IMR-90 (cell line): ENCODE measurements at regions not wholly inside any gene's neighbourhood (a gene's known extent, or its start where the extent isn't known, plus 50 kb on each side); places are given as distances from the start of the nearest gene placed in this dataset.

Experiments
- ATAC-seq: fragments of 200-7000 bp; cut with Tn5 transposase; 2 replicates; pipeline ENCODE4 v1.9.1; 2020; ENCODE audit warnings: low read depth, mild to moderate bottlenecking, moderate library complexity
- BruUV-seq: library from RNA; stranded (reverse); fragments of 400-500 nt; replicated peaks from 2 replicates; lab custom pipeline; 2021; lab: Mats Ljungman, UMichigan
- CTCF ChIA-PET: fragments of 300-600 bp; formaldehyde crosslinking; extraction: SDS; loops from one replicate; lab custom pipeline; 2021; ENCODE audit warnings: antibody characterized with exemption; lab: Yijun Ruan, JAX
- POLR2A ChIA-PET: fragments of 300-600 bp; sonication (Branson Sonifier 250); formaldehyde crosslinking; loops from one replicate; lab custom pipeline; 2022; ENCODE audit warnings: antibody characterized with exemption; ENCODE audit not compliant: unreplicated experiment; lab: Charles Lee
- DNase-seq: peaks from one replicate; pipeline ENCODE4 v3.0.0; 2013
- H2AFZ ChIP-seq: replicated peaks from 2 replicates; pipeline ENCODE3; 2013; ENCODE audit warnings: low read length, mild to moderate bottlenecking; ENCODE audit not compliant: poor library complexity
- H2AK5ac ChIP-seq: 2 replicates; pipeline ENCODE4 v1.6.1; 2013; ENCODE audit warnings: low read depth, low read length, inconsistent platforms
- H2AK9ac ChIP-seq: replicated peaks from 2 replicates; pipeline ENCODE3; 2013; ENCODE audit warnings: mild to moderate bottlenecking, low read depth, low read length, moderate library complexity; ENCODE audit not compliant: poor library complexity
- H2BK120ac ChIP-seq: 2 replicates; pipeline ENCODE4 v1.6.1; 2013; ENCODE audit warnings: low read depth, low read length, inconsistent platforms
- H2BK15ac ChIP-seq: 3 replicates; pipeline ENCODE4 v1.6.1; 2013; ENCODE audit warnings: low read depth, low read length, inconsistent platforms
- H2BK20ac ChIP-seq: 2 replicates; pipeline ENCODE4 v1.6.1; 2013; ENCODE audit warnings: low read depth, mild to moderate bottlenecking, inconsistent platforms, low read length, moderate library complexity
- H2BK5ac ChIP-seq: 2 replicates; pipeline ENCODE4 v1.6.1; 2013; ENCODE audit warnings: mild to moderate bottlenecking, low read depth, low read length, inconsistent platforms; ENCODE audit not compliant: poor library complexity, severe bottlenecking
- H3K14ac ChIP-seq: replicated peaks from 2 replicates; pipeline ENCODE4 v1.6.1; 2013; ENCODE audit warnings: low read depth, low read length, inconsistent platforms
- H3K18ac ChIP-seq: 2 replicates; pipeline ENCODE4 v1.6.1; 2013; ENCODE audit warnings: low read depth, low read length, control low read depth
- H3K23ac ChIP-seq: 2 replicates; pipeline ENCODE4 v1.6.1; 2013; ENCODE audit warnings: low read depth, low read length, inconsistent platforms
- H3K27ac ChIP-seq: 2 replicates; pipeline ENCODE4 v1.5.1; 2013; ENCODE audit warnings: mild to moderate bottlenecking, control low read depth, low read length; ENCODE audit not compliant: insufficient read depth
- H3K27me3 ChIP-seq: 2 replicates; pipeline ENCODE4 v1.6.1; 2013; ENCODE audit warnings: low read length; ENCODE audit not compliant: control insufficient read depth, insufficient read depth
- H3K36me3 ChIP-seq: 2 replicates; pipeline ENCODE4 v1.6.1; 2013; ENCODE audit warnings: low read length, mixed read lengths; ENCODE audit not compliant: control insufficient read depth, insufficient read depth
- H3K4ac ChIP-seq: 2 replicates; pipeline ENCODE4 v1.6.1; 2013; ENCODE audit warnings: low read depth, low read length, inconsistent platforms
- H3K4me1 ChIP-seq: 2 replicates; pipeline ENCODE4 v1.6.1; 2013; ENCODE audit warnings: low read length, mixed read lengths; ENCODE audit not compliant: control insufficient read depth, insufficient read depth
- H3K4me2 ChIP-seq: 2 replicates; pipeline ENCODE4 v1.6.1; 2013; ENCODE audit warnings: low read depth, mild to moderate bottlenecking, control low read depth, low read length, moderate library complexity
- H3K4me3 ChIP-seq: 2 replicates; pipeline ENCODE4 v1.5.1; 2013; ENCODE audit warnings: low read depth, mild to moderate bottlenecking, control low read depth, low read length, moderate library complexity; ENCODE audit not compliant: insufficient read depth
- H3K56ac ChIP-seq: 2 replicates; pipeline ENCODE4 v1.6.1; 2013; ENCODE audit warnings: low read length, inconsistent platforms; ENCODE audit not compliant: insufficient read depth; ENCODE audit errors: extremely low read depth
- H3K79me1 ChIP-seq, 2 experiments: 2 replicates each; pipeline ENCODE4 v1.6.1; 2013; ENCODE audit warnings: low read length in 2 of 2, inconsistent platforms in 1 of 2, low read depth in 1 of 2
- H3K9ac ChIP-seq: 2 replicates; pipeline ENCODE4 v1.6.1; 2013; ENCODE audit warnings: low read depth, low read length, control low read depth
- H3K9me1 ChIP-seq: 2 replicates; pipeline ENCODE4 v1.6.1; 2013; ENCODE audit warnings: low read length, inconsistent platforms; ENCODE audit not compliant: insufficient read depth
- H3K9me3 ChIP-seq: 2 replicates; pipeline ENCODE4 v1.6.1; 2013; ENCODE audit warnings: low read length; ENCODE audit not compliant: control insufficient read depth, insufficient read depth
- H4K20me1 ChIP-seq: 2 replicates; pipeline ENCODE4 v1.6.1; 2013; ENCODE audit warnings: low read length, inconsistent platforms; ENCODE audit not compliant: insufficient read depth
- H4K5ac ChIP-seq: 2 replicates; pipeline ENCODE4 v1.6.1; 2013; ENCODE audit warnings: mild to moderate bottlenecking, low read depth, low read length, control low read depth
- H4K8ac ChIP-seq, 2 experiments: 2 replicates each; pipeline ENCODE4 v1.6.1; 2013; ENCODE audit warnings: low read depth in 2 of 2, low read length in 2 of 2, control low read depth in 1 of 2, inconsistent platforms in 1 of 2
- H4K91ac ChIP-seq: 2 replicates; pipeline ENCODE4 v1.6.1; 2013; ENCODE audit warnings: low read depth, low read length, inconsistent platforms; ENCODE audit not compliant: insufficient read depth
- BHLHE40 ChIP-seq: fragments of 150-350 bp; IDR thresholded peaks from 2 replicates; pipeline ENCODE4 v1.6.1; 2016; ENCODE audit warnings: mild to moderate bottlenecking, low read depth, low read length
- CEBPB ChIP-seq: IDR thresholded peaks from 2 replicates; pipeline ENCODE4 v1.6.1; 2012; ENCODE audit warnings: low read depth, low read length, improper control_type of control experiment
- CHD1 ChIP-seq: IDR thresholded peaks from 2 replicates; pipeline ENCODE4 v1.6.1; 2012; ENCODE audit warnings: low read depth, low read length, improper control_type of control experiment
- ELK1 ChIP-seq: fragments of 150-350 bp; IDR thresholded peaks from 2 replicates; pipeline ENCODE4 v1.6.1; 2016; ENCODE audit warnings: low read depth, mild to moderate bottlenecking, low read length, moderate library complexity, borderline replicate concordance
- FOS ChIP-seq: fragments of 150-350 bp; IDR thresholded peaks from 2 replicates; pipeline ENCODE4 v1.6.1; 2016; ENCODE audit warnings: low read depth, low read length
- MAFK ChIP-seq: IDR thresholded peaks from 2 replicates; pipeline ENCODE4 v1.6.1; 2012; ENCODE audit warnings: low read depth, low read length, improper control_type of control experiment
- MAZ ChIP-seq: IDR thresholded peaks from 2 replicates; pipeline ENCODE4 v1.6.1; 2012; ENCODE audit warnings: low read depth, mild to moderate bottlenecking, low read length, improper control_type of control experiment, moderate library complexity, borderline replicate concordance
- MXI1 ChIP-seq: IDR thresholded peaks from 2 replicates; pipeline ENCODE4 v1.6.1; 2012; ENCODE audit warnings: low read depth, mild to moderate bottlenecking, low read length, moderate library complexity, borderline replicate concordance
- NFE2L2 ChIP-seq: fragments of 150-350 bp; IDR thresholded peaks from 2 replicates; pipeline ENCODE4 v1.6.1; 2016; ENCODE audit warnings: low read depth, mild to moderate bottlenecking, low read length
- POLR2A ChIP-seq: IDR thresholded peaks from 2 replicates; pipeline ENCODE4 v1.6.1; 2012; ENCODE audit warnings: mild to moderate bottlenecking, low read depth, low read length
- RAD21 ChIP-seq: IDR thresholded peaks from 2 replicates; pipeline ENCODE4 v1.6.1; 2012; ENCODE audit warnings: low read length, improper control_type of control experiment
- RCOR1 ChIP-seq: IDR thresholded peaks from 2 replicates; pipeline ENCODE4 v1.6.1; 2012; ENCODE audit warnings: mild to moderate bottlenecking, low read length, improper control_type of control experiment; ENCODE audit not compliant: insufficient replicate concordance
- RFX5 ChIP-seq: IDR thresholded peaks from 2 replicates; pipeline ENCODE4 v1.8.0; 2012; ENCODE audit warnings: low read depth, mild to moderate bottlenecking, low read length, moderate library complexity
- SMC3 ChIP-seq: fragments of 150-350 bp; IDR thresholded peaks from 2 replicates; pipeline ENCODE4 v1.6.1; 2016; ENCODE audit warnings: low read depth, mild to moderate bottlenecking, antibody characterized with exemption, low read length, moderate library complexity
- USF2 ChIP-seq: fragments of 150-350 bp; IDR thresholded peaks from 2 replicates; pipeline ENCODE4 v1.6.1; 2017; ENCODE audit warnings: mild to moderate bottlenecking, antibody characterized with exemption, low read length, low read depth
- WGBS, 2 experiments: methylation state at CpG; one replicate each; pipeline versions ENCODE4 v1.1.5 to v1.1.7; 2013; ENCODE audit warnings: missing lambda C conversion rate in 2 of 2; ENCODE audit not compliant: insufficient read length in 1 of 2; ENCODE audit errors: extremely low coverage in 2 of 2; 5-methylcytosine and 5-hydroxymethylcytosine counted together
- dilution Hi-C: fragments of 300-500 bp; cut with HindIII; formaldehyde crosslinking; loops from one replicate; pipeline ENCODE4 v1.14.3; 2018; ENCODE audit warnings: low sequenced_read_pairs; ENCODE audit not compliant: unreplicated experiment
- in situ Hi-C: fragments of 300-500 bp; cut with MboI; formaldehyde crosslinking; loops from 3 replicates; pipeline ENCODE4 v1.14.3; 2019; ENCODE audit warnings: low sequenced_read_pairs, inconsistent platforms, mixed read lengths
- intact Hi-C: fragments of 100-400 bp; cut with micrococcal nuclease; formaldehyde crosslinking; loops from 2 replicates; pipeline ENCODE4 v1.10.0; 2022
- TF ChIP-seq, protein P1 (sequence below): conservative IDR thresholded peaks from 2 replicates; pipeline ENCODE4 v1.5.1; 2012; ENCODE audit warnings: mild to moderate bottlenecking, low read depth, low read length, improper control_type of control experiment

DNA sequence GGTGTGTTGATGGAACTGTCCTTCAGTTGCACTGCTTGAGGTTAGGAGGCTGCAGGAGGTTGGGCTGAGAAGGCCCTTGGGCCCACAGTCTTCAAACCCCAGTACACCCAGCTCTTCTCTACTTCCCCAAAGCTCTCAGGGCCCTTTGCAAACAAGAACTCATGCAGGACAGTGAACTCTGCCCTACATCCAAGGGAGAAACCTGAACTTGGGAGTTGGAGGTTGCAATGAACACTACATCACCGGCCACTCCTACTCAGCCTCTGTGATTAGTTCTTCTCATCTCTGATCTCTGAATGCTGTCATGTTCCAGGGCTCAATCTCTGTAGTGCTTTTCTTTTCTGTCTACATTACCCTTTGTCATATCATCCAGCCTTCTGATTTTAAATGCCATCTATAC, 148.5 kb upstream of the PDE7B start:
- H3K4me3 ChIP-seq, result no peak overlapping the region
- H3K36me3 ChIP-seq, result no peaks in the 10 kb centered on the region
- in situ Hi-C loops (no loop called here), intact Hi-C loops (no loop called here), dilution Hi-C loops (no loop called here)
- TF ChIP-seq NFE2L2, result no peak
- TF ChIP-seq MAFK, result no peak
- TF ChIP-seq, protein P1, sequence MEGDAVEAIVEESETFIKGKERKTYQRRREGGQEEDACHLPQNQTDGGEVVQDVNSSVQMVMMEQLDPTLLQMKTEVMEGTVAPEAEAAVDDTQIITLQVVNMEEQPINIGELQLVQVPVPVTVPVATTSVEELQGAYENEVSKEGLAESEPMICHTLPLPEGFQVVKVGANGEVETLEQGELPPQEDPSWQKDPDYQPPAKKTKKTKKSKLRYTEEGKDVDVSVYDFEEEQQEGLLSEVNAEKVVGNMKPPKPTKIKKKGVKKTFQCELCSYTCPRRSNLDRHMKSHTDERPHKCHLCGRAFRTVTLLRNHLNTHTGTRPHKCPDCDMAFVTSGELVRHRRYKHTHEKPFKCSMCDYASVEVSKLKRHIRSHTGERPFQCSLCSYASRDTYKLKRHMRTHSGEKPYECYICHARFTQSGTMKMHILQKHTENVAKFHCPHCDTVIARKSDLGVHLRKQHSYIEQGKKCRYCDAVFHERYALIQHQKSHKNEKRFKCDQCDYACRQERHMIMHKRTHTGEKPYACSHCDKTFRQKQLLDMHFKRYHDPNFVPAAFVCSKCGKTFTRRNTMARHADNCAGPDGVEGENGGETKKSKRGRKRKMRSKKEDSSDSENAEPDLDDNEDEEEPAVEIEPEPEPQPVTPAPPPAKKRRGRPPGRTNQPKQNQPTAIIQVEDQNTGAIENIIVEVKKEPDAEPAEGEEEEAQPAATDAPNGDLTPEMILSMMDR, result no peak
- no peak for TF ChIP-seq FOS
- no peak for TF ChIP-seq POLR2A
- no peak for TF ChIP-seq MAZ
- TF ChIP-seq CEBPB, result no peak
- no peak for TF ChIP-seq RCOR1
- no peak for TF ChIP-seq ELK1
- TF ChIP-seq CHD1, result no peak
- TF ChIP-seq RFX5, result no peak
- no peak for TF ChIP-seq USF2
- TF ChIP-seq BHLHE40, result no peak
- TF ChIP-seq RAD21, result no peak
- no peak for TF ChIP-seq MXI1
- TF ChIP-seq SMC3, result no peak
- no peak overlapping the region for H3K56ac ChIP-seq
- H2AK5ac ChIP-seq, result no peak overlapping the region
- ChIA-PET POLR2A (no interaction called here), CTCF (no interaction called here)
- H4K8ac ChIP-seq, result no peak overlapping the region
- no peak overlapping the region for H3K18ac ChIP-seq
- ATAC-seq (no peak), DNase-seq (no peak)
- no peak overlapping the region for H4K91ac ChIP-seq
- no peaks in the 10 kb centered on the region for H4K20me1 ChIP-seq
- no peaks in the 10 kb centered on the region for H3K4me1 ChIP-seq
- no peak overlapping the region for H2BK120ac ChIP-seq
- BruUV-seq, result no TSS peak
- H3K9me3 ChIP-seq, result no peaks in the 10 kb centered on the region
- H3K23ac ChIP-seq, result no peak overlapping the region
- no peak overlapping the region for H3K4ac ChIP-seq
- H3K27ac ChIP-seq, result no peak overlapping the region
- no peak overlapping the region for H4K5ac ChIP-seq
- H2BK20ac ChIP-seq, result no peak overlapping the region
- WGBS, 2 experiments, result no CpG with 5 or more reads among the region's 1 CpG
- no peak overlapping the region for H3K9ac ChIP-seq
- H2BK5ac ChIP-seq, result no peak overlapping the region
- H3K79me1 ChIP-seq, result no peaks in the 10 kb centered on the region
- no peaks in the 10 kb centered on the region for H3K27me3 ChIP-seq
- H2AFZ ChIP-seq, result no peak overlapping the region
- H2BK15ac ChIP-seq, result no peak overlapping the region
- H3K9me1 ChIP-seq, result no peaks in the 10 kb centered on the region
- H2AK9ac ChIP-seq, result no peak overlapping the region
- H3K4me2 ChIP-seq, result no peak overlapping the region
- no peak overlapping the region for H3K14ac ChIP-seq
